Hippocampal formation (tissue), 2 donors: ENCODE measurements at regions not wholly inside any gene's neighbourhood (a gene's known extent, or its start where the extent isn't known, plus 50 kb on each side); places are given as distances from the start of the nearest gene placed in this dataset.

Experiments
- DNase-seq, 2 donors: peaks; one replicate each; lab custom pipeline; 2025; lab: John Stamatoyannopoulos, UW

DNA sequence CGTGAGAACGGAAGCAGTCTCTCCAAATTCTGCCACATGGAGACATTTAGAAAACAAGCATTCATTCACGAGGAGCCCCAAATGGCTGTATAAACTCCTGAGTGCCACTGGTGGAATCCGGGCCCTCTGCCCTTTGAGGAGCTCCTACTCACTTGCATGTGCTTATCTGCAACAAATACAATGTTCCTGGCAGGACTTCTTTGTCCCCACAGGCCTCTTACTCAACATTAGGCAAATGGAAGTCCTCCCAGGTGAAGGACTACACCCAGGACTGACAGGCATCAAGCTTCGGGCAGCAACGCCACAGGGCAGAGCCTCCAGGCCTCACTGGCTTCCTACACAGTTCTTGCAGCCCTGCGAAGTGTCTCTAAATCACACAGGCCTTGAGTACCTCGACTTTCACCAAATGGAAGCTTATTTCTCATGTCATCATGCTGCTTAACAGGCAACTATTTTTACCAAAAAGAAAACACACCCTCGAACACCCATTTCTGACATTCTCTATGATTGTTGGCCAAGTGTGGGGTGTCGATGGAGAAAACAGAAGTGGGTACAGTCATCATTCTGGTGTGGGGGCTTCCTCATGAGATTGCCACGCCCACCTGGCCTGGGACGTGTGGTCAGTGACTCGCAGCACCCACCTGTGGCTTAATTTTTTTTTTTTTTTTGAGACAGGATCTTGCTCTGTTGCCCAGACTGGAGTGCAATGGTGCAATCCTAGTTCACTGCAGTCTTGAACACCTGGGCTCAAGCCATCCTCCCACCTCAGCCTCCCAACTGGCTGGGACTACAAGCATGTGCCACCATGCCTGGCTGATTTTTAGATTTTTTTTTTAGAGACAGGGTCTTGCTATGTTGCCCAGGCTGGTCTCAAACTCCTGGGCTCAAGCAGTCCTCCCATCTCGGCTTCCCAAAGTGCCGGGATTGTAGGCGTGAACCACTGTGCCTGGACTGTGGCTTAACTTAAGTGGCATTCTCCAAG is 186.8 kb upstream of the GLI2 start:
- DNase-seq = no peak

DNA sequence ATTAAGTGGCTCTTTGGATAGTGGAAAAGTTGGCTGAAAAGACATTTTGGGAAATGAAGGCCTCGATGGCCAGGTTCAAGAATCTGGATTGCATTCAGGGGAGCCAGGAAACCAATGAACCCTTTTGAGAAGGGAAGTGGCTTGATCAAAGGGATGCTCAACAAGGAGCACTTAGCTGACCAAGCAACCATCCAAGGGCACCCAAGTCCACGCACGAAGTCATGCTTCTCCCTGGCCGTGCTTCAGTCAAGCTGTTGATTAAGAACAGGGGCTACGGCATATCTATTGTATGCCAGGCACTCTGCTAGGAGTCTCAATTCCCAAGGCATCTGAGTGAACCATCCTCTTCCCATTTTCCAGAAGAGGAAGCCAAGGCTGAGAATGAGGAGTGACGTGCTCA is 185.8 kb upstream of the GLI2 start:
- no peak for DNase-seq

DNA sequence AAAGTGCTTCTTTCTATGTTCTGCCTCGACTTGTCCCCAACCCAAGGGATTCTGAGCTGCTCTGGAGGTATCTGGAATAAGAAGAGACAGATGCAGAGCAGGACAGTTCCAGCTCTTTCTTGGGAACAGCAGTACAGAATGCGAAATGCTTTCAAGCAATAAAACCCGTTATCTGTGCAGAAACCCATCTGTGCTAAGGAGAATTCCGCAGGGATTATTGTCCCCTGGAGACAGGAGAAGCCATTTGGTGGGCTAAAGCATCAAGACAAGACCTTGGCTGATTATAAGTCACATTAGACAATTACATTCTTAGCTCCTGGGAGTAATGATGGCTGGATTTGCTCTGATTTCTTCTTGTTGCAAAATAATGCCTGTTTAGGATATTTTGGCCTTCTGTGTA is 185.4 kb upstream of the GLI2 start:
- DNase-seq = no peak

DNA sequence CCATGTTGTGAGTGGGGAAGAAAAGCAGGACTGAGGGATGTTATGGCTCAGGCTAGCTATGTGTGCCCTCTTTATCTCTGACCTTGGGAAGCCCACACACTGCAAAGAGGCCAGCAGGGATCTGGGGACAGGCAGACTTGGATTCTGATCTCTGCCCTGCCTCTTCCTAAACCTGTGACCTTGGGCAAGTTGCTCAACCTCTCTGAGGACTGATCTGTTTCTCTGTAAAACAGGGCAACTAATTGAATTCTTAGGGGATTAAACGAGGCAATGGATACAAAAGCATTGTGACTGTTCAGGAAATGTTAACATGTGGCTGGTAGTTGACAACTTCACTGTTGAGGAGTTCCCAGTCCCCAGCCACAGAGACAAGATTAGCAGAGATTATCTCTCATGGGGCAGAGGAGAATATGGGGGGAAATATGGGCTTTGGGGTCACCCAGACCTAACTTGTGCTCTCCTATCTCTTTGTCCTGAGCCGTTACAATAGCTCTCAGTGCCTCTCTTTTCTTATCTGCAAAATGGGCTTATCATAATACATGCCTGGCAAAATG is 184.7 kb upstream of the GLI2 start:
- no peak for DNase-seq

DNA sequence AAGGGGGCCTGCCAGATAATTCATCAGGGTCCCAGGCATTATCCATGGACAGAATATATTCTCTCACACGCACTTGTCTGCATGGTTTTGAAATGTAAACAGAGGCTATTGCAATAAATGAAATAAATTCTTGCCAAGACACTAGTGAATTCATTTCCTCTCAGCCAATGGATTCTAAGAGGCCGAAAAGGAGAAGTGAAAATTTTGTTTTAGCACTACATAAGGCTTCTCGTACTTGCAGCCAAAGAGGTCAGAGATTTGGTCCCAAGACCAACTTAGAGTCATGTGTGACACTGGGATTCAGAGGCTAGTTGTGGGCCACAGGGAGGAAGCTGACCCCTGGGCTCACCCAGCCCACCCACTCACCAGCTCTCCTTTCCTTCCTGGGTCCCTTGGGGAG is 184.1 kb upstream of the GLI2 start:
- DNase-seq = no peak

DNA sequence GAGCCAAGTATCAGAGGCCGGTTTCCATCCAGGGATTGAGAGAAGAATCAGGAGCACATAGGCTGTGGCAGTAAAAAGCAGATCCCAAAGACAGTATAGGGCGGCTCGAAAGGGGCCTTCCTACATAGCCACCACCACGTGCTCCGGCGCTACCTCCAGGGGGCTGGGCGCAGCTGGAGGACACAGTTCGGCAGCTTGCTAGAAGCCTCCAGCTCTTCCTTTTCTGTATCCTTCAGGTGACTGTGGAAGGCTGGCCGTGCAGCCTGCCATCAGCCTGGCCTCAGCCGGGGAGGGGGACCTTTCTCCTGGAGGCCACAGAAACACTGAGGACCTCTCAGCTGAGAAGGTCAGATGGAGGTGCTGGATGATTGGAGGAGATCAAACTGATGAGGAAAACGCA is 183.6 kb upstream of the GLI2 start:
- no peak for DNase-seq

DNA sequence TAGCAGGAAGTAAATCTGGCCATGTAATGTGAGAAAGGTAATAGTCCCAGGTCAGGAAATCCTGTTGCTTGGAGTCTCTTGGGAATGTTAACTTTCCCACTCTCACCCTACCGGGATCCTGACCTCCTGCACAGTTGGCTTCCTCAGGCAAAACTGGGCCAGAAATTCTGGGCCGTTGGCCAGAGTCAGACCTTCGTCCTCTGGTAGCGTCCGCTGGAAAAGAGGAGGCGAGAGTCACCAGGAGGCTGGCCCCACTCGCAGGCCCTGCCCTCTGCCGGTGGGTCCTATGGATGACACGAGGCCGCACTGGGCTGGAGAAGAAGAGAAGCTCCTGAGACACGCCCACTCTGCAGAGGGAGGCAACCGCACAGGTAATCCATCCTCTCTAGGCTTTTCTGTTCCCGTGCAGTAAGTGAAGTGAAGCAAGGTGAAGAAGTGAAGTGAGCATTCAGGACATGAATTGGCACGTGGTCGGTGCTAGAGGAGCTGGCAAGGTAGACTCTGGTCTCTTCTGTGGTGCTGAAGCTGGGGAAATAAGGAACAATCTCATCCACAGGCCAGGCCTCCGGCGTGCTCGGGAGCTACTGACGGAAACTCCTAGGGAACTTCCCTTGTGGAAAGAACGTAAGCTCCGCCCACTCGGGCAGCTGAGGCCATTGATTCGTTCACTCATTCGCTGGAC is 182.7 kb upstream of the GLI2 start:
- DNase-seq = peak; percentile 9 to 21

DNA sequence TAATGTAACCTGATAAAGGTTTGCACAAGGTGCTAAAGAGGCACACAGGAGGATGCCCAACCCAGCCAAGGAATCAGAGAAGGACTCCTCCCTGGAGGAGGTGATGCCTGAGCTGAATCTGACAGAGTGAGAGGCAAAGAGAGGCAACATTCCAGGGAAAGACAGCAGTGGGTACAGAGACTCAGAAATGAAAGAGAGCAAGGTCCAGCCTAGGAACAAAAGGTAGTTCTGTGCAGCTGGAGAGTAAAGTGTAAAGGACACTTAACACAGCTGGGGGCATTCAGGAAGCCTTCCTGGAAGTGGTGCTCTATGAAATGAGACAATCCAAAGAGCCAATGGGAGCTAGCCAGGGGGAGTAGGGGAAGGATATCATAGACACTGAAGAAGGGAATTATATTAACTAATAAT is 181.0 kb upstream of the GLI2 start:
- DNase-seq = no peak

DNA sequence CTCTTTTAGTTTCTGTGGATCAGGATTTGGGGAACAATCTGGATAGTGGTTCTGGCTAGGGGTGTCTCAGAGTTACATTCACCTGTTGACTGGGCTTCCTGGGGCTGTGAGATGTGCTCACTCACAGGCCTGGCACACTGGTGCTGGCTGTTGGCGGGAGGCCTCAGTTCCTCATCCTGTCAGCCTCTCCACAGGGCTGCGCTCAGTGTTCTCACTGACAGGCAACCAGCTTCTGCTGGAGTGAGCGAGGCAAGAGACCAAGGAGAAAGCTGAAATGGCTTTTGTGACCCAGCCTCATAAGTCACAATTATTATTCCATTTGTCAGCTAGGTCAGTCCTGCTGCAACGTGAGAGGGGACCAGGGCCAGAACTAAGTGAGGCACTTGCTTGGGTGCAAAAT is 180.6 kb upstream of the GLI2 start:
- DNase-seq = no peak

DNA sequence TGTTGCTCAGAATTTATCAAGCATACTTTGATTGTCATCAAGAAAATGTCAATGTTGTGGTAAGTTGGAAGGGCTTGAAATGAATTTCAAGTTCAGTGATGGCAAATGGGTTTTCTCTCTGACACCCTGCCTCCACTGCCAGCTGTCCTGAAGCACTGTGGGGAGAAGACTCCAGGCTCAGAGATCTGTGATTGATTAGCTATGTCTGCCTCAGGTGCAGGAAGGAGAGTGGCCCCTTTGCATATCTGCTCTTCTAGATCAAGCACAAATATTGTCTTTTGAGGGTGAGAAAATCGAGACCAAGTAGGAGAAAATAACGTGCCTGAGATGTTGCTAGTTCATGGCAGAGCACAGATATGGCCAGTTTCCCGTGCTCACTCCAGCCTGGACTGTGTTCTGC is 178.8 kb upstream of the GLI2 start:
- DNase-seq = no peak

DNA sequence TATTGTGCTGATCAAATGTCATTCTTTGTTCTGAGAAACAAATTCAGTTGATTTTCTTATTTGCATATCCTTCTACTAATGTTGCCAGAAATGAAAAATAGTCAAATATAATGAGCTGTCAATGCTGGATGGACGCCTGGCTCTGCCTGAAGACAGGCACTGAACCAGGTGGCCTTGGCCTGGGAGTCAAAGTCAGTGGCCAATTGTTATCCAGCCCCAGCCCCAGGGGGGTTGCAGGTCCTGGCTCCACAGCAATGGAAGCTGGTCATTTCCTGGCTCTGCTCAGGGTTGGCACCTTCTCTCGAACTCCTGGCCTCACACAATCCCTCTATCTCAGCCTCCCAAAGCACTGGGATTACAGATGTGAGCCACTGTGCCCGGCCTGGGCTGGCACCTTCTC is 176.8 kb upstream of the GLI2 start:
- DNase-seq = no peak

DNA sequence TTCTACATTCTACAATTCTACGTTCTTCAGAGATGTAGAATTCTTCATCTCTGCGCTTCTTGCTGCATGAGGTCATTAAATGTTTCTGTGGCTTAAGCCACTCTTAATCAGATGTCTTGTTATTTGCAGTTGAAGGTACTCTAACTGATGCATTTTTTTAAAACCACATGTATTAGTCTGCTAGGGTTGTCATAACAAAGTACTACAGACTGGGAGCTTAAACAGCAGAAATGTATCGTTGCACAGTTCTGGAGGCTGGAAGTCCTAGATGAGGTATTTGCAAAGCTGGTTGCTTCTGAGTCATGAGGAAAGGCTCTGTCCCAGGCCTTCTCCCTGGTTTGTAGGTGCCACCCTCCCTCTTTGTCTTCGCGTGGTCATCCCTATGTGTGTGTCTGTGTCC is 176.3 kb upstream of the GLI2 start:
- no peak for DNase-seq

DNA sequence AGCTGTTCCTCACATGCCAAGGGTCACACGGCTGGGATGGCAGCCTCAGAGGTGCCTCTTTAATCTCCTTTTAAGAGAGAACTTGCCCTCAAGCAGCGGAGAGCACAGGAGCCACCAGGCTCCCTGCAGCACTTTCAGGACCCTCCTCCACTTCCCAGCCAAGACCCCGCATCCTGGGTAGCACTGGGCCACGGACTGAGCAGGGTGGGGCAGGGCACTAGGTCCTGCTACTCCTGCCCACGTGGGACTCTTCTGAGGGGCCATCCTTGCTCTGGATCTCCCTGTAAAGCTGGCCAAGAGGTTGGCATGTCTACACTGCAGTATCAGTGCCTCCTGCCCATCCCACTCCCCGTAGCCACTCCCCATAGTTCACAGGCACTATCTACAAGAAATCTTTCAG is 175.3 kb upstream of the GLI2 start:
- no peak for DNase-seq

DNA sequence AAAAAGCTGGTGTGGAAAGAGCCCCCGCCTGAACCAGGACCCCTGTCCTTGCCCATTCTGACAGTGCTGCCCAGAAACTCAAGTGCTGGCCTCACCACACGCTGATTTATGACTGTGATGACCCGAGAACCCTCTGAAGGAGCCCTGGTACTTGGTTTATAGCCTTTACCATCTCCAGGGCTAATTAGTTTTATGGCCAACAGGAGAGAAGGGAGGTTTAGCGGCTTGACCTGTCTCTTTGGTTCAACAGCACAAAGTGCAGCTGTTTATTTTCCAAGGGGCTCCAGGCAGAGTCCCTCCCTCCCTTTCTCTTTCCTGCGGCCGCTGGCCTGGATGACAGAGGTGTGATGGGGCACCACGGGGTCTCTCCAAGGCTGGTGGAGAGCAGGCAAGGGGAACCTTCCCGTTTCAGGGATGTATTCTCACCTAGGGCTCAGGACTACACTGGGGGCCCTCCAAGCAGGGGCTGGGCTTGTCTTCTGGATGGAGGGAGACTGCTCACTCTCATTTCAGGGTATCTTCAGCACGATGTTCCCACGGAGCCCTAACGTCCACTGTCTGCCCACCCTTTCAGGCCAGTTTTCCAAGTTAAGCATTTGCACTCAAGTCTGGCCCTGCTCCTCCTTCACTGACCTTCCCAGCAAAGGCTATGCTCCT is 174.2 kb upstream of the GLI2 start:
- no peak for DNase-seq

DNA sequence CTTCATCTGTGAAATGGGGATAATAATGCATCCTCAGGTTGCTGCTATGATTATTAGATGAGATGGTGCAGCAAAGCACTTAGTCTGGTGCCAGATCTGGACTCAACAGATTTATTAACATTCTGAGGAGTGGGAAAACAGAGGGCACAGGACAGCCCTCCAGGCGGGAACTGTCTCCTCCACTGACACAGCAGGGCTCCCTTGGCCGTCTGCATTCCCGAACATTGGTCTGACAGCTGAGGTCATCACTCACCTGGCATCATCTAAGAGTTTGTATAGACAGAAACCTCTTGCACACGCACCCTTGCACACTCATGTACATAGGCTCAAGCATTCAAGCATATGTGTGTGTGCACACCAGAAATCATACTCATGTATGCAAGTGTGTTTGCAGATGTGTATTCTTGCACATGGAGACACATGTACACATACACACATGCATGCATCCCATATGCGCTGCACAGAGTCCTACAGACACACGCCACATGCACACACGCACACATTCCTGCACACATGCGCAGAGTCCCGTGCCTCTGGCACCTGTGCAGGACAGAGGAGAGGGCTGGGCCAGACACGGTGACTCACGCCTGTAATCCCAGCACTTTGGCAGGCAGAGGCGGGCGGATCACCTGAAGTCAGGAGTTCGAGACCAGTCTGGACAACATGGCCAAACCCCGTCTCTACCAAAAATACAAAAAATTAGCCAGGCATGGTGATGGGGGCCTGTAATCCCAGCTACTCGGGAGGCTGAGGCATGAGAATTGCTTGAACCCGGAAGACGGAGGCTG is 173.3 kb upstream of the GLI2 start:
- DNase-seq = no peak

DNA sequence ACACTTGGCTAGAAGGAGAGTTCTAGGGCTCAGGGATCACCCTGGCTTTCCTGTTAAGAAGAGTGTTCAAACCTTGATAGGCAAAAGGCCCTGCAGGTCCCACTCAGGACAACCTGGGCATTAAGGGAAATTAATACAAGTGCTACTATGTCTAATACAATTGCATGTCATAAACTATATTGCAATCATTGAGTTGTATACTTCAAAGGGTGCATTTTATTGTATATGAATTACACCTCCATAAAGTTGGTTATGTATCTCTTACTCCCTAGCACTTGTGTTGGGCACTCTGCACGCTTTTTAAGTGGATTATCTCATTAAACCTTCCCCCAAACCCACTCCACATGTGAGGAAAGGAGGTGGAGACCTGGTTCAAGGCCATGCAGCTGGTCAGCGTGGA is 172.1 kb upstream of the GLI2 start:
- no peak for DNase-seq

DNA sequence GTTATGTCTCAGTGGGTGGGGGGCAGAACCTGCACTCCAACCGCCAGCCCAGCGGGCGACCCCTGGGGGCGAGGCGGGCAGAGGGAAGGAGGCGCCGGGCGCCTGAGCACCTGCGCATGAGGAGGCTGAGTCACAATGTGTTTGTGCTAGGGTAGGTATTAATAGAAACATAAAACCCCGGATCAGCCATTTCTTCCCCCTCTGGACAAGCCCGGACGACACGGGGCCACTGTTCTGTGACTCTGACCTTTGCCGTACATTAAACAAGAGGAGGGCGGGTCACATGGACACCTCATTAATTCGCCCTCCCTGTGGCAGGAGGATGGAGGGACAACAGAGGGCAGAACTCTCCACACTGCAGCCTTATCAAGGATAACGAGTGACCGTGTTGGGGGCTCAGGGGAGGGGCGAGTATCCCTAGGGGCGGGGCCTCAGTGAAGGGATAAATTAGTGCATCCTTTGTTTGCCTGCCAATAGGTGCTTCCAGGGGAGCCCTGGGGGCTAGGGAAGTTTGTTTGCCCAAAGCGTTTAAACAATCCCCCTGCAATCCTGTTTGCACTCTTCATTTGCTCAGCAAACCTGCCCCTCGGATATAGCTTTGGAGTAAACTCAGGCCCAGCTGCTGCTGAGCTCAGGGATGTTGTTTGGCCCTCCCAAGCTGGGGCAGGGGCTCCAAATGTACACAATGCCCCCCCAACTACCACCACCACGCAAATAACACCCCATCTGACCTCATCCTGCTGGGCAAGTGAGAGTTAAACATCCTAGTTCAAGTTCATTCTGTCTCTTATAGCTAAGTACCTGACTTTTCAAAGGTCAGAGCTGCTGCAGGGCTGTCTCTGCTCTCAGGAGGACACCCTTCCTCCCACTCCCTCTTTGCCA is 171.2 kb upstream of the GLI2 start:
- no peak for DNase-seq

DNA sequence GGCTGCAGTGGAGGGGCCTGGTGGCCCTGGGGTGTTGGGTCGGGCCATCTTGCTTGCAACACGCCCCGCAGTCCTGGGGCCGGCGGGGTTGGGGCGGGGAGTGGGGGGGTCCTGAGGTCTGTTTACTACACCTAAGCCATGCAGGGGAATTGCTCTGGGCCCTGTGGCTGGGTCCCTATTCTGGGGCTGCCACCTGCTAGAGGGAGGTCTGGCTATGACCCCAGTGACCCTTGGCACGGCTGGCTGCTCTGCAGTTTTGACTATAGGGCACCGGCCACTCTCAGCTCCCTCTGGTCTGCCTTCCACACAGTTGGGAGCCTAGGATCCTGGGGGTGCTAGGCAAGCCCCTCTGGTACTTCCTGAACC is 170.6 kb upstream of the GLI2 start:
- no peak for DNase-seq

DNA sequence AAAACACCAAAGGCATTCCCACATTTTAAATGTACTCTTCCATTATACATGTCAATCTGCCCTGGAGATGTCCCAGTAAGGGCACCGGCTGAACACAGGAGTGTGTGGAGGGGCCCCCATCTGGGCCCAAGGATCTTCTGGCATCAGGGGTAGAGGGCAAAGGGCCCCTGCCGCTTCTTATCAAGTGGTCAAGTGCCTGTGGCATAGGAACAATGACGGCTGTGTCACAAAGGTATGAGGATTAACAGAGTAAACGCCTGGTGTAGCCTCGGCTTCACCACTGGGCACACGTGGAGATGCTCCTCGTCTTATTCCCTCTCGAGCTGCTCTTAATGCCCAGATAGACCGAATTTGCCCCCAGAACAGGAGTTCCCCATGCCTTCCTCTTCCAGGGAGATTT is 169.7 kb upstream of the GLI2 start:
- no peak for DNase-seq

DNA sequence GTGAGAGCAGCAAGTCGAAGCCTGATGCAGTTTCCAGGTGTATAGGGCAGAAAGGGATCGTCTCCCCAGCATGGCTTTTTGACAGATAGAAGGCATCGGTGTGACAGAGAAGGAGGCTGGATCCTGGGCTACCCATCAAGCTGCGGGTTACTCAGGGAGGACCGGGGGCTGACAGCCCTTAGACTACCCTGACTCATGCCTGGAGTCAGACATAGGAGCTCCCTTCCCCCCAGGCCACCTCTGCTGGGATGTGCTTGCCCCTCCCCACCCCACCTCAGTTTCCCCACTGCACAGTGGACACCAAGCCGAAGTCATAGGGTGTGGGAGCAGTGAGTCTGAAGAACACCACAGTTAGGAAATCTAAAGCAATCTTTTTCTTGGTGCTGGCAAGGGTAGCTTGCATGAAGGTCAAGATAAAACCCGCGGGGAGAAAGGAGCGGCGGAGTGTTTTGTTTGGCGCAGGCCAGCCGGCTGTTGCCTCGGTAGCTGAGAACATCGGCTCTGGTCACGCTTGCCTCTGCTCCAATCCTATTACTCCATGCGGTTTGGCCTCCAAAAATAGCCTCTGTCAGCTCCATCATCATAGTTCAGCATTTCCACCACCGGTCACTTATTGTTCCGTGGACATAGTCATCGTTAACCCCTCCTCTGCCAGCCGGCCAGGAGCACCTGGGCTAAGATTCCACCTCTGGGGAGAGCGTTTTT is 169.2 kb upstream of the GLI2 start:
- DNase-seq = no peak
